ENCODE measurements at regions not wholly inside any gene's neighbourhood (a gene's known extent, or its start where the extent isn't known, plus 50 kb on each side); places are given as distances from the start of the nearest gene placed in this dataset.

- CTCF ChIA-PET, result no interaction called here
- POLR2A ChIA-PET, result no interaction called here
Observed at GRCh38 chr6:968791-969190, 275.9 kb upstream of the EXOC2 start.

More at GRCh38 chr6:968791-969190, 275.9 kb upstream of the EXOC2 start:
- BruUV-seq (replicated peaks), result no TSS peak
- Histone ChIP-seq H3K27ac (ENCODE audit: low read depth, low read length) (no peak overlapping the region), H3K27me3 (ENCODE audit: insufficient read depth, low read length) (peaks cover 5% of the 10 kb centered on the region; the same call in 1 of the 2 replicates), H2AFZ (ENCODE audit: low read depth, low read length, poor library complexity, severe bottlenecking) (no peak overlapping the region), H3K4me1 (ENCODE audit: control insufficient read depth in 1 of 2, insufficient read depth in 2 of 2, low read length in 2 of 2) (no peaks in the 10 kb centered on the region), H3K79me2 (ENCODE audit: insufficient read depth, low read length) (no peaks in the 10 kb centered on the region), H3K36me3 (ENCODE audit: control insufficient read depth in 1 of 2, insufficient read depth in 2 of 2, low read length in 2 of 2) (no peaks in the 10 kb centered on the region), H3K9me2 (ENCODE audit: insufficient read depth) (no peaks in the 10 kb centered on the region), H3K4me3 (replicated peaks in 1 of 2; ENCODE audit: low read depth in 1 of 2, low read length in 2 of 2) (no peak overlapping the region), H4K20me1 (ENCODE audit: insufficient read depth) (no peaks in the 10 kb centered on the region), H3K9ac (ENCODE audit: low read length) (no peak overlapping the region), H3K4me2 (ENCODE audit: low read length) (no peak overlapping the region), H3K9me3 (ENCODE audit: control insufficient read depth in 1 of 2, insufficient read depth in 1 of 2, low read depth in 1 of 2, low read length in 2 of 2) (no peaks in the 10 kb centered on the region)
- intact Hi-C loops (cut with micrococcal nuclease), result no loop called here
- DNase-seq (ENCODE audit: low read depth, low spot score), result no peak
- no peak for ATAC-seq
- RAD21 ChIA-PET (ENCODE audit: low non-redundant PET in 1 of 2, low total read pairs in 2 of 2, uncharacterized antibody in 2 of 2, unreplicated experiment in 2 of 2), result interaction anchor here in 1 of 2 experiments (0.6 kb wide), 1 partner anchor 13 kb away, joined by 3 read pairs; no protein-coding TSS in a partner anchor
- no peak for TF ChIP-seq ATF3 (IDR thresholded peaks at IDR 0.05)
- no peak for TF ChIP-seq CBX3 (IDR thresholded peaks at IDR 0.05; ENCODE audit: low read depth)
- TF ChIP-seq ELF1 (IDR thresholded peaks at IDR 0.05; ENCODE audit: borderline replicate concordance, low read depth), result no peak
- TF ChIP-seq JUND (IDR thresholded peaks at IDR 0.05), result no peak
- TF ChIP-seq SIN3A (IDR thresholded peaks at IDR 0.05; ENCODE audit: low read depth), result no peak
- TF ChIP-seq EZH2phosphoT487 (IDR thresholded peaks at IDR 0.05; ENCODE audit: borderline replicate concordance), result no peak
- TF ChIP-seq POLR2AphosphoS5 (IDR thresholded peaks at IDR 0.05; ENCODE audit: low read depth, low read length), result no peak
- no peak for TF ChIP-seq EZH2 (IDR thresholded peaks at IDR 0.05)
- no peak for TF ChIP-seq POLR2A (IDR thresholded peaks at IDR 0.05; ENCODE audit: borderline replicate concordance, extremely low read depth, insufficient read depth, insufficient read length)
- no peak for TF ChIP-seq CTCF (IDR thresholded peaks at IDR 0.05 in 2 of 3, conservative IDR thresholded peaks at IDR 0.05 in 1 of 3; ENCODE audit: borderline replicate concordance in 1 of 3, insufficient read depth in 1 of 3, low read depth in 2 of 3, low read length in 2 of 3)
- no peak for TF ChIP-seq MAX (IDR thresholded peaks at IDR 0.05)
- no peak for TF ChIP-seq ZNF274 (IDR thresholded peaks at IDR 0.05; ENCODE audit: low read depth, low read length)
- TF ChIP-seq ZFX (IDR thresholded peaks at IDR 0.05), result no peak
